ENCODE measurements at regions not wholly inside any gene's neighbourhood (a gene's known extent, or its start where the extent isn't known, plus 50 kb on each side); places are given as distances from the start of the nearest gene placed in this dataset.

- Histone ChIP-seq H3K14ac (ENCODE audit: low read length in 2 of 2) (no peak overlapping the region), H4K91ac (ENCODE audit: low read length) (no peak overlapping the region), H3K36me3 (ENCODE audit: control insufficient read depth in 1 of 2, insufficient read depth in 2 of 2, low read depth in 1 of 2, low read length in 2 of 2) (no peaks in the 10 kb centered on the region), H2AFZ (ENCODE audit: low read depth, low read length) (no peak overlapping the region), H3K4ac (ENCODE audit: low read depth in 1 of 2, low read length in 2 of 2) (no peak overlapping the region), H4K8ac (ENCODE audit: low read length) (no peak overlapping the region), H3K4me3 (ENCODE audit: insufficient read depth in 1 of 2, low read depth in 1 of 2, low read length in 2 of 2) (no peak overlapping the region), H3K9ac (ENCODE audit: low read length) (no peak overlapping the region), H3K4me1 (ENCODE audit: control insufficient read depth, insufficient read depth, low read depth, low read length) (no peaks in the 10 kb centered on the region), H2BK120ac (ENCODE audit: low read depth, low read length) (no peak overlapping the region), H3K4me2 (ENCODE audit: low read length, poor library complexity, severe bottlenecking) (no peak overlapping the region), H3K23ac (ENCODE audit: low read length in 2 of 2) (no peak overlapping the region), H3K18ac (ENCODE audit: low read depth in 1 of 2, low read length in 2 of 2) (no peak overlapping the region), H2BK15ac (ENCODE audit: low read depth, poor library complexity, severe bottlenecking) (no peak overlapping the region), H3K27ac (ENCODE audit: low read length, poor library complexity, severe bottlenecking) (no peak overlapping the region), H3K79me1 (replicated peaks; ENCODE audit: low read length, poor library complexity, severe bottlenecking) (no peaks in the 10 kb centered on the region), H2BK12ac (ENCODE audit: low read length in 2 of 2) (no peak overlapping the region), H3K27me3 (ENCODE audit: control insufficient read depth in 1 of 2, insufficient read depth in 1 of 2, low read length in 2 of 2) (no peaks in the 10 kb centered on the region), H2BK5ac (ENCODE audit: low read depth, low read length, poor library complexity, severe bottlenecking) (no peak overlapping the region), H2AK5ac (ENCODE audit: low read length, severe bottlenecking) (no peak overlapping the region), H3K9me3 (ENCODE audit: control insufficient read depth, low read length) (no peaks in the 10 kb centered on the region)
- 43% methylated on average over 1 of the region's 2 CpGs for WGBS
- peak; percentile 16 for DNase-seq
Observed at GRCh38 chr1:105785021-105785420, 1271.5 kb upstream of the PRMT6 start.

GRCh38 chr1:105793536-105794146, 1262.8 kb upstream of the PRMT6 start:
- Histone ChIP-seq H3K4me1 (ENCODE audit: control insufficient read depth, insufficient read depth, low read depth, low read length) (no peaks in the 10 kb centered on the region), H2AK5ac (ENCODE audit: low read length, severe bottlenecking) (no peak overlapping the region), H3K9me3 (ENCODE audit: control insufficient read depth, low read length) (no peaks in the 10 kb centered on the region), H2BK15ac (ENCODE audit: low read depth, poor library complexity, severe bottlenecking) (no peak overlapping the region), H3K79me1 (replicated peaks; ENCODE audit: low read length, poor library complexity, severe bottlenecking) (no peaks in the 10 kb centered on the region), H3K4me2 (ENCODE audit: low read length, poor library complexity, severe bottlenecking) (no peak overlapping the region), H3K27me3 (ENCODE audit: control insufficient read depth in 1 of 2, insufficient read depth in 1 of 2, low read length in 2 of 2) (no peaks in the 10 kb centered on the region), H3K9ac (ENCODE audit: low read length) (no peak overlapping the region), H2BK120ac (ENCODE audit: low read depth, low read length) (no peak overlapping the region), H3K4me3 (ENCODE audit: insufficient read depth in 1 of 2, low read depth in 1 of 2, low read length in 2 of 2) (no peak overlapping the region), H4K91ac (ENCODE audit: low read length) (no peak overlapping the region), H3K23ac (ENCODE audit: low read length in 2 of 2) (no peak overlapping the region), H2AFZ (ENCODE audit: low read depth, low read length) (no peak overlapping the region), H2BK5ac (ENCODE audit: low read depth, low read length, poor library complexity, severe bottlenecking) (no peak overlapping the region), H3K4ac (ENCODE audit: low read depth in 1 of 2, low read length in 2 of 2) (no peak overlapping the region), H2BK12ac (ENCODE audit: low read length in 2 of 2) (no peak overlapping the region), H3K18ac (ENCODE audit: low read depth in 1 of 2, low read length in 2 of 2) (no peak overlapping the region), H3K14ac (ENCODE audit: low read length in 2 of 2) (no peak overlapping the region), H4K8ac (ENCODE audit: low read length) (no peak overlapping the region), H3K27ac (ENCODE audit: low read length, poor library complexity, severe bottlenecking) (no peak overlapping the region), H3K36me3 (ENCODE audit: control insufficient read depth in 1 of 2, insufficient read depth in 2 of 2, low read depth in 1 of 2, low read length in 2 of 2) (no peaks in the 10 kb centered on the region)
- WGBS = 71% methylated on average over 1 of the region's 1 CpG
- peak; percentile 41 for DNase-seq

GRCh38 chr1:105795741-105796140, 1260.7 kb upstream of the PRMT6 start:
- Histone ChIP-seq H3K4me1 (ENCODE audit: control insufficient read depth, insufficient read depth, low read depth, low read length) (no peaks in the 10 kb centered on the region), H3K9me3 (ENCODE audit: control insufficient read depth, low read length) (no peaks in the 10 kb centered on the region), H3K4me2 (ENCODE audit: low read length, poor library complexity, severe bottlenecking) (no peak overlapping the region), H3K14ac (ENCODE audit: low read length in 2 of 2) (no peak overlapping the region), H4K91ac (ENCODE audit: low read length) (no peak overlapping the region), H3K23ac (ENCODE audit: low read length in 2 of 2) (no peak overlapping the region), H3K27ac (ENCODE audit: low read length, poor library complexity, severe bottlenecking) (no peak overlapping the region), H2AFZ (ENCODE audit: low read depth, low read length) (no peak overlapping the region), H4K8ac (ENCODE audit: low read length) (no peak overlapping the region), H3K18ac (ENCODE audit: low read depth in 1 of 2, low read length in 2 of 2) (no peak overlapping the region), H2AK5ac (ENCODE audit: low read length, severe bottlenecking) (no peak overlapping the region), H2BK120ac (ENCODE audit: low read depth, low read length) (no peak overlapping the region), H3K9ac (ENCODE audit: low read length) (no peak overlapping the region), H2BK15ac (ENCODE audit: low read depth, poor library complexity, severe bottlenecking) (no peak overlapping the region), H2BK12ac (ENCODE audit: low read length in 2 of 2) (no peak overlapping the region), H3K36me3 (ENCODE audit: control insufficient read depth in 1 of 2, insufficient read depth in 2 of 2, low read depth in 1 of 2, low read length in 2 of 2) (no peaks in the 10 kb centered on the region), H3K27me3 (ENCODE audit: control insufficient read depth in 1 of 2, insufficient read depth in 1 of 2, low read length in 2 of 2) (no peaks in the 10 kb centered on the region), H3K4me3 (ENCODE audit: insufficient read depth in 1 of 2, low read depth in 1 of 2, low read length in 2 of 2) (no peak overlapping the region), H2BK5ac (ENCODE audit: low read depth, low read length, poor library complexity, severe bottlenecking) (no peak overlapping the region), H3K4ac (ENCODE audit: low read depth in 1 of 2, low read length in 2 of 2) (no peak overlapping the region), H3K79me1 (replicated peaks; ENCODE audit: low read length, poor library complexity, severe bottlenecking) (no peaks in the 10 kb centered on the region)
- 93% methylated on average over 29 of the region's 32 CpGs for WGBS
- no peak for DNase-seq

GRCh38 chr1:105830571-105831146, 1225.8 kb upstream of the PRMT6 start:
- no peak overlapping the region for H2AFZ ChIP-seq (ENCODE audit: low read depth, low read length)
- no peak for DNase-seq
- no peak overlapping the region for H2BK5ac ChIP-seq (ENCODE audit: low read depth, low read length, poor library complexity, severe bottlenecking)
- no peak overlapping the region for H2BK120ac ChIP-seq (ENCODE audit: low read depth, low read length)
- no peak overlapping the region for H2AK5ac ChIP-seq (ENCODE audit: low read length, severe bottlenecking)
- no peaks in the 10 kb centered on the region for H3K36me3 ChIP-seq (ENCODE audit: control insufficient read depth in 1 of 2, insufficient read depth in 2 of 2, low read depth in 1 of 2, low read length in 2 of 2)
- no peak overlapping the region for H4K8ac ChIP-seq (ENCODE audit: low read length)
- no peak overlapping the region for H3K4me3 ChIP-seq (ENCODE audit: insufficient read depth in 1 of 2, low read depth in 1 of 2, low read length in 2 of 2)
- no CpG with 5 or more reads among the region's 3 CpGs for WGBS
- H3K27me3 ChIP-seq (ENCODE audit: control insufficient read depth in 1 of 2, insufficient read depth in 1 of 2, low read length in 2 of 2) = no peaks in the 10 kb centered on the region
- H3K4me2 ChIP-seq (ENCODE audit: low read length, poor library complexity, severe bottlenecking) = no peak overlapping the region
- no peaks in the 10 kb centered on the region for H3K79me1 ChIP-seq (replicated peaks; ENCODE audit: low read length, poor library complexity, severe bottlenecking)
- no peak overlapping the region for H3K9ac ChIP-seq (ENCODE audit: low read length)
- H2BK15ac ChIP-seq (ENCODE audit: low read depth, poor library complexity, severe bottlenecking) = no peak overlapping the region
- no peak overlapping the region for H3K18ac ChIP-seq (ENCODE audit: low read depth in 1 of 2, low read length in 2 of 2)
- no peak overlapping the region for H3K23ac ChIP-seq (ENCODE audit: low read length in 2 of 2)
- H4K91ac ChIP-seq (ENCODE audit: low read length) = no peak overlapping the region
- no peak overlapping the region for H2BK12ac ChIP-seq (ENCODE audit: low read length in 2 of 2)
- no peaks in the 10 kb centered on the region for H3K9me3 ChIP-seq (ENCODE audit: control insufficient read depth, low read length)
- no peaks in the 10 kb centered on the region for H3K4me1 ChIP-seq (ENCODE audit: control insufficient read depth, insufficient read depth, low read depth, low read length)
- no peak overlapping the region for H3K27ac ChIP-seq (ENCODE audit: low read length, poor library complexity, severe bottlenecking)
- no peak overlapping the region for H3K4ac ChIP-seq (ENCODE audit: low read depth in 1 of 2, low read length in 2 of 2)
- H3K14ac ChIP-seq (ENCODE audit: low read length in 2 of 2) = no peak overlapping the region
